DMS153 treated with DMSO at 0.1 percent for 48 hours (cell line): ENCODE measurements at regions not wholly inside any gene's neighbourhood (a gene's known extent, or its start where the extent isn't known, plus 50 kb on each side); places are given as distances from the start of the nearest gene placed in this dataset.
"Not testable (repeated sequence)": the region's sequence is repeated elsewhere in the genome, so short reads cannot be mapped to it uniquely, and the experiment has no call there.

Source experiments
- DNase-seq: peaks from one replicate; lab custom pipeline; 2025; ENCODE audit not compliant: unreplicated experiment; lab: John Stamatoyannopoulos, UW

DNA sequence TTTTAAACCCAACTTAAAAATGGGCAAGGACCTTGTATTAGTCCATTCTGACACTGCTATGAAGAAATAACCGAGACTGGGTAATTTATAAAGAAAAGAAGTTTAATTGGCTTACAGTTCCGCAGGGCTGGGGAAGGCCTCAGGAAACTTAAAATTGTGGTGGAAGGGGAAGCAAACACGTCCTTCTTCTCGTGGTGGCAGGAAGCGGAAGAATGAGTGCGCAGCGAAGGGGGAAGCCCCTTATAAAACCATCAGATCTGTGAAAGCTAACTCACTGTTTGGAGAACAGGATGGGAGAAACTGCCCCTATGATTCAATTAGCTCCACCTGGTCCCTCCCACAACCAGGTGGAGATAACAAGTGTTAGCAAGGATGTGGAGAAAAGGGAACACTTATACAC, 237.7 kb downstream of the SEC16B start:
- no peak for DNase-seq

- no peak for DNase-seq
These were observed 240.2 kb downstream of the SEC16B start for GRCh38 chr1:177729646-177730045.

DNA sequence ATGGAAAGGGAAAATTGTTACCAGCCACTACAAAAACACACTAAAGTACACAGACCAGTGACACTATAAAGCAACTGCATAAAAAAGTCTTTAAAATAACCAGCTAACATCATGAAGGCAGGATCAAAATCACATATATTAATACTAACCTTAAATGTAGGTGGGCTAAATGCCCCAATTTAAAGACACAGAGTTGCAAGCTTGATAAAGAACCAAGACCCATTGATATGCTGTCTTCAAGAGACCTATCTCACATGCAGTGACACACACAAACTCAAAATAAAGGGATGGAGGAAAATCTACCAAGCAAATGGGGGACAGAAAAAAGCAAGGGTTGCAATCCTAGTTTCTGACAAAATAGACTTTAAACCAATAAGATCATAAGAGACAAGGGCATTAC, 246.3 kb downstream of the SEC16B start:
- DNase-seq = no peak

DNA sequence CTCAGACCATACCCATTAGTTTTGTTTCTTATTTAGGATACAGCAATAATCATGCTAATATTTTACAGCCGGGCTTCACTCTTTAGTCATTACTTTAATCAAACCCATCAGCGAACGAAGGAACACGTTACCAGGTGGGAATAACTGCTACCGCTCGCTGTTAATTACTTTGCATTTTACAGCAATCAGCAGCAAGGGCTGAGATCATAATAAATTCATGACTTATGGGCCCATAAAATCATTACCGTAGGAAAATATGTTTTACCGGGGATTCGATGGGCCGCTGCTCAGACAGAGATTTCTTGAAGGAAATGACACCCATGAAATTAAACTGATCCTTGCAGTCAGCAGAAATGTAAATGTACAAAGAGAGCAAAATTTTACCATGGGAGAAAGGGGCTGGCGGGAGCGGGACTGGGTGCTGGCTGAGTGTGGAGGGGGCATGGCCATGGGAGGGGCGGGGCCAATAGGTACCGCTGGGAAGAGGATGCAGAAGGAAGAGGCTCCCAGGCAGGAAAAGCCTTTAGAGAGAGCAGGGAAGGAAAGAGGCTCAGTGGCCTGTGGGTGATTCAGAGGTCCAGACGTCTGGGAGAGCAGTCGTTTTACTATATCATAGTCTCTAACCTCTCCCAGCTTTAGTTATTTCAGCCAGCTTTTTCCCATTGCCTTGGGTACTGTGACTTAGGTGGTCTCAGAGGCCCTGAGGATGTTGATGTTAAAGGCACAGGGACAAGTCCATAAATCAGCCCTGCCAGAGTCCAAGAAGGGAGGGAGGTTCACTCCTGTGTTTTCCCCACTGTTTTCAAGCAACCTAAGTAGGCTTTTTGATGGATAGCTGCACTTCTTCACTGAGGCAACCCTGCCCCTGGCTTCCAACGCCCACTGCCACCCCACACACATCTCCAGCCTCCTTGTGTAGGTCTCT, 258.9 kb downstream of the SEC16B start:
- no peak for DNase-seq

GRCh38 chr1:177708406-177708805, 261.5 kb downstream of the SEC16B start:
- no peak for DNase-seq

- no peak for DNase-seq
These were observed 262.9 kb downstream of the SEC16B start for GRCh38 chr1:177706977-177707376.

DNA sequence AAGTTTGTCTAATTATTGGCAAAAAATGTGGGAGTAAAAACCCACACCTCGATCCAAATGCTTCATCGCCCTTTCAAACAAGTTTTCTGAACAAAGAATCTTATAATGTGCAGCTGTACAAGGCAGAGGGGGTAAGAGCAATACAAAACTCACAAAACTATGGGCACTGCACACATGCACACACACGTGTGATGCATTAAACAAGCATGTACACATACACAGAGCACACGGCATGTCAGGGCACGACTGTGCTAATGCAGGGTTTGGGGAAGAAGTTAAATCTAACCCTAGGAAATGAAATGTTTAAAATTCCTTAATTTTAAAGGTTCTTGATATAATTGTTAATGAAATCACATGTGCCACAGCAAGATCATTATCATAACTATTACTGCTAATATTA, 264.0 kb downstream of the SEC16B start:
- no peak for DNase-seq

- no peak for DNase-seq
These were observed 265.9 kb downstream of the SEC16B start for GRCh38 chr1:177703888-177704446.

- no peak for DNase-seq
These were observed 268.1 kb downstream of the SEC16B start for GRCh38 chr1:177701654-177702353.

- DNase-seq = no peak
These were observed 269.0 kb downstream of the SEC16B start for GRCh38 chr1:177700856-177701255.

DNA sequence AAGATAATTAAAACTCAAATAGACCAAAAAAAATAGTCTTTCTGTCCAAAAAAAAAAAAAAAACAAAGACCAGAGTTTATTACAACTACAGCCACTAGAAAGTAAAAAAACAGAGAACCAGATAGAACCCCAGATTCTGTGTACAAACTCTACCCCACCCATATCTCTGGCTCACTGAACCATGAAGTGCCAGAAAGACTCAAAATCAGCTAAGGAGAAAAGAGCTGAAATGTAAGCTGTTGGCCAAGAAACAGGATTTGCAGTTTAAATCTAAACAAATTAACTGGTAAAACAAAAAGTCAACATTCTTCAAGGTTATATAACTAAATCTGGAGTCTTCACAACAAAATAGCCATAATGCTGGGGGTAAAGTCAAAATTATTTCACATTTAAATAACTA, 278.9 kb downstream of the SEC16B start:
- DNase-seq = no peak

DNA sequence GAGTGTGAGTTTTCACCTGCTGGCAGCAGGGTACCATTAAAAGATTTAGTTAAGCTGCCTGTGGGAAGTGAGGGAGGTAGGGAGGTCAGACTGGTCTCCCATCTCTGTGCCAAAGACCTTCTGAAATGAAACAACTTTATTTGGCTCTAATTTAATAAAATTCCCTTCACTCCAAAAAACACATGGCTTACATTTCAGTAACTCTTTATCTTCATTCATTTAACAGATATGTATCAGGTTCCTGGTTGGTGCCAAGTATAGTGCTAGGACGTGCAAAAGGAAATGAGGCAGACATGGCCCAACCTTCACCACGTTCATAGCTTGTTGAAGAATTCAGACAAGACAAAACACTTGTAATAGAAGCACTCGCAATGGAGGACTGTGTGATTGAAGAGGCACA, 282.3 kb downstream of the SEC16B start:
- no peak for DNase-seq

GRCh38 chr1:177686933-177687332, 282.9 kb downstream of the SEC16B start:
- no peak for DNase-seq

DNA sequence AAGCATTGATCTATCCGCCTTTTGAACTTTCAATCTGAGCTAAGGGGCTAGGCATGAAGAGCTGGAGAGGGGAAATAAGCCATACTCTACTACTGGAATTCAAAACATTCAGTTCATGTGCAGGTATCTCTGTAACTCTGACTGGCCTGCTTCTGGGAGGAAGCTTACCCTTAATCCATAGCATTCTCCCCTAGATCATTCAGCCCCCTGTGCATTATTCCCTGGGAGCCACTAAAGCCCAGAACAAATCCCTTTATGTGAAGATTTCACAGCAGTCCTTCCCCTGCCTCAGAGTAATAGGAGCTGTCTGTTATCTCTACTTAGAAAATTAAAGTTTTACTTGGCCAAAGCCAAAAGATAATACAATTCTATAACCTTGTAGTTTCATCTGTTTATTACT, 300.7 kb downstream of the SEC16B start:
- no peak for DNase-seq

GRCh38 chr1:177665935-177666334, 303.9 kb downstream of the SEC16B start:
- no peak for DNase-seq

DNA sequence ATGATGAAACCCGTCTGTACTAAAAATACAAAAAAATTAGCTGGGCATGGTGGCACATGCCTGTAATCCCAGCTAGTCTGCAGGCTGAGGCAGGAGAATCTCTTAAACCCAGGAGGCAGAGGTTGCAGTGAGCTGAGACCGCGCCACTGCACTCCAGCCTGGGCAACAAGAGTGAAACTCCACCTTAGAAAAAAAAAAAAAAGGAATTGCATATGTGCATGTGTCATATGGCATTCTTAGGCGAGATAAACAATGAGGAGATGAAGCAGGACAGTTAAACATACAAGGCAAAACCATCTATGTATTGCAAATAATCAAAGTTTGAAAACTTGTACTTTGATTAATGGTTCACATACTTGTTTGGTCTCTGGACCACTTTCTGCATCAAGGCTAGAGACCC, 305.1 kb downstream of the SEC16B start:
- not testable (repeated sequence) for DNase-seq

- DNase-seq = no peak
These were observed 309.7 kb downstream of the SEC16B start for GRCh38 chr1:177660188-177660587.

GRCh38 chr1:177659281-177659680, 310.6 kb downstream of the SEC16B start:
- DNase-seq = no peak

DNA sequence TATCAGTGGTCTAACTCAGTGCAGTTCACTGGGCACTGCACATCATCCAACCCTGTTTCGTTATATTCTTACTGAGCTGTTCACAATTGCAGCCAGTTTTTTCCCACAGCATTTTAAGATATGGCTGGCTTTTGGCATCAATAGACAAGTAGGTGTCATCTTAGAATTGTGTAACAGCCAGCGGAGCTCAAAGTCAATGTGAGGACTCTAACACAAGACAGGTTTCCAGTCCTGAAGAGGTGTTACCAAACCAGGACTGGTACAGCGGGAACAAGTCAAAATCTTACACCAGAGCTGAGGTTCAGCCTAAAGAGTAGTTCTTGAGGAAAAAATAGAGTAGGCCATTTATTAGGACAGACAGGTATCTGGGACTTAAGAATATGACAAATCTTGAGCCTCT, 313.3 kb downstream of the SEC16B start:
- no peak for DNase-seq

GRCh38 chr1:177650947-177651346, 318.9 kb downstream of the SEC16B start:
- no peak for DNase-seq

GRCh38 chr1:177648731-177649265, 321.1 kb downstream of the SEC16B start:
- no peak for DNase-seq

- DNase-seq = no peak
These were observed 321.7 kb downstream of the SEC16B start for GRCh38 chr1:177648138-177648537.
